ENCODE measurements at regions not wholly inside any gene's neighbourhood (a gene's known extent, or its start where the extent isn't known, plus 50 kb on each side); places are given as distances from the start of the nearest gene placed in this dataset.

DNA sequence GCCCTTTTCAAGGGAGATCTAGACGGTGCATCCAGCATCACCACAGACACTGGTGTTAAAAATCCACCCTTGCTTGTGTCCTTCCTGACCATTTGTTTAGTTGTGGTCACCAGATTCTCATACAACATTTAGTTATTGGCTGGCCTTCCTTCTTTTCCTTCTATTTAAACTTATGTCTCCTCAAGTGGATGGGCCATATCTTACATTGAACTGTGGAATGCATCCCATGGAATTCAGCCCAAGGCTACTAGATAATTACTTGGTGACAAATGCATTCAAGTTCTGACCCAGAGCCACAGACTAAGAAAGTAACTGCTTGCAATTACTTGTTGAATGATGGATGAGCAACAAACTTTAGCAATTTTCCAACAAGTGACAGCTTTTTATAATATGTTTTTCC, 198.9 kb upstream of the SSTR4 start:
- H3K4me3 ChIP-seq (ENCODE audit: control insufficient read depth, low read depth, low read length) = no peak overlapping the region
- no peak for DNase-seq (ENCODE audit: low read depth)
- TF ChIP-seq, protein P1, sequence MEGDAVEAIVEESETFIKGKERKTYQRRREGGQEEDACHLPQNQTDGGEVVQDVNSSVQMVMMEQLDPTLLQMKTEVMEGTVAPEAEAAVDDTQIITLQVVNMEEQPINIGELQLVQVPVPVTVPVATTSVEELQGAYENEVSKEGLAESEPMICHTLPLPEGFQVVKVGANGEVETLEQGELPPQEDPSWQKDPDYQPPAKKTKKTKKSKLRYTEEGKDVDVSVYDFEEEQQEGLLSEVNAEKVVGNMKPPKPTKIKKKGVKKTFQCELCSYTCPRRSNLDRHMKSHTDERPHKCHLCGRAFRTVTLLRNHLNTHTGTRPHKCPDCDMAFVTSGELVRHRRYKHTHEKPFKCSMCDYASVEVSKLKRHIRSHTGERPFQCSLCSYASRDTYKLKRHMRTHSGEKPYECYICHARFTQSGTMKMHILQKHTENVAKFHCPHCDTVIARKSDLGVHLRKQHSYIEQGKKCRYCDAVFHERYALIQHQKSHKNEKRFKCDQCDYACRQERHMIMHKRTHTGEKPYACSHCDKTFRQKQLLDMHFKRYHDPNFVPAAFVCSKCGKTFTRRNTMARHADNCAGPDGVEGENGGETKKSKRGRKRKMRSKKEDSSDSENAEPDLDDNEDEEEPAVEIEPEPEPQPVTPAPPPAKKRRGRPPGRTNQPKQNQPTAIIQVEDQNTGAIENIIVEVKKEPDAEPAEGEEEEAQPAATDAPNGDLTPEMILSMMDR (conservative IDR thresholded peaks at IDR 0.05; ENCODE audit: control insufficient read depth, insufficient read depth, low read depth, low read length) = no peak

DNA sequence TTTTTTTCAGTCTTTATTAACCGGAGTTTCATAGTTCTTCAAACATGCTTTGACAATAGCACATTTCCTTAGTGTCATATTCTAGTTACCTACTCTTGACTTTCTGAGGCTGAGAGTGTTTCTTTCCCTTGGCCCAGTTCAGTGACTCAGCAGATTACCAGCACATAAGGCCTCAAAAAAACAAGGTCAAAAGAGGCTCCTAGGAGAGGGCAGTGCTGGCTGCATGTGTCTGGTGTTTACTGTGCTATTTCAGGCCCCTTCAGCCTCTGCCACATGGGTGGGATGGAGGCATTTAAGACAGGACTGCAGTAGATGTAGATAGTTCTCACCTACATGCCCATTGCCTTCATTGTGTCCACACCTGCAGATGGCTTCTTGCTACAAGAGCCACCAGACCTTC, 198.2 kb upstream of the SSTR4 start:
- peak; percentile 25 for DNase-seq (ENCODE audit: low read depth)
- TF ChIP-seq, protein P1 (conservative IDR thresholded peaks at IDR 0.05; ENCODE audit: control insufficient read depth, insufficient read depth, low read depth, low read length) = no peak
- H3K4me3 ChIP-seq (ENCODE audit: control insufficient read depth, low read depth, low read length) = no peak overlapping the region

DNA sequence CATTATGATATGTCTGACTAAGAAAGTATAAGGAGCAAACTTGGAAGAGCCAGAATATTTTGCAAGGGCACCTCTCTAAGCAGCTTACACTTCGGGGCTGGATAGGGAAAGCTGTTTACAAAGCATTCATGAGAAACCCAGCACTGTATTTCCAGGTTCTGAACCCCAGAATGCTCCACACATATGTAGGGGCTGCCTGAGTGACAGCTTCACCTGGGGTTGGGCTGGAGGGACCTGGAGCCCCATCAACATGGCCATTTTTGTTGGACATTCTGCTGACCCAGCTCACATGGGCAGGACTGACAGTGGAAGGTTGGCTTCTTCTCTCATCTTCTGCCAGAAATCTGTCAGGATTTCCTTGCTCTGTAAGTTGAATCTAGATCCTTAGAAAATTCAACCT, 197.1 kb upstream of the SSTR4 start:
- TF ChIP-seq, protein P1 (conservative IDR thresholded peaks at IDR 0.05; ENCODE audit: control insufficient read depth, insufficient read depth, low read depth, low read length) = no peak
- no peak for DNase-seq (ENCODE audit: low read depth)

DNA sequence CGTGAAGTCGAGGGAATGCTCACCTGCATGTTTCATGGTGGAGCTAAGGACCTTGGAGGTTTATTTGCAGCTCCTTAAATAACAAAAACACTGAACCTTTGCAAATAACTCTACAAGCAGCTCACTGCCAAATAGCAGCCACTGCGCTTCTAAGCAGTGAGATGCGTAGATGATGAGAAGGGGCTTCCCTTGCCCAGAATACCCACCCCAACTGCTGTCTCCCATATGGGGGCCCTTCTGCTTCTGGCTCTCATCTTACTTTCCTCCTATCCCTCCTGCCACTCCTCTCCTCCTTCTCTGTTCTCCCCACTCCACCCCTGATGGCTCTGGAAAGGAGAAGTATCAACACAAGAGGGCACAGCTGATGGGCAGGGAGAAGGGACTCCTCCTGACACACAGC, 193.3 kb upstream of the SSTR4 start:
- TF ChIP-seq, protein P1 (conservative IDR thresholded peaks at IDR 0.05; ENCODE audit: control insufficient read depth, insufficient read depth, low read depth, low read length) = no peak
- DNase-seq (ENCODE audit: low read depth) = no peak
- H3K4me3 ChIP-seq (ENCODE audit: control insufficient read depth, low read depth, low read length) = no peak overlapping the region

More for the DNA sequence above, 197.1 kb upstream of the SSTR4 start:
- H3K4me3 ChIP-seq (ENCODE audit: control insufficient read depth, low read depth, low read length) = no peak overlapping the region

DNA sequence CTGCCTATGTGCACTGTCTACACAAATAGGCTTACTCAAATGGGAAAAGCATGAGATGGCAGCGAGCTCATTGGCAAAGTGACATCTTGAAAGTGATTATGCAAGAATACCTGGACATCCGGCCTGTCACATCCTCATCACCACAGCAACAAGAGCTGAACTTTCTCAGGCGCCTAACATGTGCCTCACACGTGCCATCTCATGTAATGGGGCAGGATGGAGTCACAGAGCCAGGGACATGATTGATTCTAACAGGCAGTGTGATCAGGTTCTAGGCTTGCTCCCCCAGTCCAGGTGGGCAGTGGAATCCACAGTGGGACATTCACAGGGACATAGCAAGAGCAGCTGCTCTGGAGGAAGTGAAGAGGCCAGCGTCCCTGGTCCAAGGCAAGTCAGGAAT, 192.3 kb upstream of the SSTR4 start:
- DNase-seq (ENCODE audit: low read depth) = no peak
- no peak overlapping the region for H3K4me3 ChIP-seq (ENCODE audit: control insufficient read depth, low read depth, low read length)
- TF ChIP-seq, protein P1 (conservative IDR thresholded peaks at IDR 0.05; ENCODE audit: control insufficient read depth, insufficient read depth, low read depth, low read length) = no peak

DNA sequence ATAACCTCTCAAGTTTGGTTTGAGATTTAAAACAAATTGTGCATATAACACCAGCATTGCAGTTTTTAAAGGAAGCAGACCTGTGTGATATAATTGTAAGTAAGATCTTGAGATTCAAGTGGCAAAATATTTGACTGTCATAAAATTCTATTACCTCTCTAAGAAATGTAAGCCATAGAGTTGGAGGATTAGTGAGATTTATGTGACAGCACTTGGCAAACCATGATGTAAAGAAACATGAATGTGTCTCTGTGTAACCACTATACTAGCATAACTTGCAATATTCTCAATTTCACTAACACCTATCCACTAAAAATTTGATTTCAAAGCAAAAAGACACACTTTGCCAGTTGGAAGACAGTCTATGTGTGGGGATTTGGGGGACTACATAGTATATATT, 190.2 kb upstream of the SSTR4 start:
- H3K4me3 ChIP-seq (ENCODE audit: control insufficient read depth, low read depth, low read length) = no peak overlapping the region
- DNase-seq (ENCODE audit: low read depth) = no peak

More for the DNA sequence above, 190.2 kb upstream of the SSTR4 start:
- TF ChIP-seq, protein P1 (conservative IDR thresholded peaks at IDR 0.05; ENCODE audit: control insufficient read depth, insufficient read depth, low read depth, low read length) = no peak
